Nephron progenitor cell (in vitro differentiated cells): ENCODE measurements at regions not wholly inside any gene's neighbourhood (a gene's known extent, or its start where the extent isn't known, plus 50 kb on each side); places are given as distances from the start of the nearest gene placed in this dataset.

Experiments used
- DNase-seq: peaks from one replicate; pipeline ENCODE4 v3.0.0; 2021
- H3K27ac Mint-ChIP-seq: 2 replicates; pipeline ENCODE4 v1.8.0; 2021; ENCODE audit warnings: mild to moderate bottlenecking, moderate library complexity, mixed read lengths
- H3K27me3 Mint-ChIP-seq: 2 replicates; pipeline ENCODE4 v1.8.0; 2021; ENCODE audit warnings: mild to moderate bottlenecking, low read depth, mixed read lengths; ENCODE audit not compliant: poor library complexity
- H3K36me3 Mint-ChIP-seq: 2 replicates; pipeline ENCODE4 v1.8.0; 2021; ENCODE audit warnings: low read depth, mixed read lengths
- H3K4me1 Mint-ChIP-seq: 2 replicates; pipeline ENCODE4 v1.8.0; 2021; ENCODE audit warnings: mixed read lengths
- H3K4me3 Mint-ChIP-seq: 2 replicates; pipeline ENCODE4 v1.8.0; 2021; ENCODE audit warnings: mild to moderate bottlenecking, moderate library complexity, mixed read lengths
- H3K9me3 Mint-ChIP-seq: 2 replicates; pipeline ENCODE4 v1.8.0; 2021; ENCODE audit warnings: mild to moderate bottlenecking, moderate library complexity, mixed read lengths
- CTCF ChIP-seq: fragments of 200-600 bp; sonication (generic); IDR thresholded peaks from 2 replicates; pipeline ENCODE4 v1.5.0; 2021; ENCODE audit warnings: antibody characterized with exemption

- no peak for DNase-seq
- peaks cover 81% of the 10 kb centered on the region for H3K27me3 Mint-ChIP-seq
- peaks cover 45% of the 10 kb centered on the region for H3K4me1 Mint-ChIP-seq
- peaks cover 7% of the 10 kb centered on the region for H3K36me3 Mint-ChIP-seq
- no peak overlapping the region for H3K27ac Mint-ChIP-seq
- H3K4me3 Mint-ChIP-seq = no peak overlapping the region
- peaks cover 9% of the 10 kb centered on the region for H3K9me3 Mint-ChIP-seq
- no peak for TF ChIP-seq CTCF
These were observed 85.2 kb upstream of the RTL6 start for GRCh38 chr22:44583061-44583760.

- TF ChIP-seq CTCF = no peak
- Mint-ChIP-seq H3K9me3 (no peaks in the 10 kb centered on the region), H3K27ac (no peak overlapping the region), H3K4me3 (no peak overlapping the region), H3K36me3 (no peaks in the 10 kb centered on the region), H3K27me3 (peaks cover 81% of the 10 kb centered on the region), H3K4me1 (peaks cover 33% of the 10 kb centered on the region)
- no peak for DNase-seq
These were observed 84.0 kb upstream of the RTL6 start for GRCh38 chr22:44582016-44582415.

- H3K36me3 Mint-ChIP-seq = no peaks in the 10 kb centered on the region
- H3K4me3 Mint-ChIP-seq = no peak overlapping the region
- no peak for TF ChIP-seq CTCF
- H3K4me1 Mint-ChIP-seq = peaks cover 27% of the 10 kb centered on the region
- peaks cover 83% of the 10 kb centered on the region for H3K27me3 Mint-ChIP-seq
- no peak for DNase-seq
- H3K9me3 Mint-ChIP-seq = no peaks in the 10 kb centered on the region
- no peak overlapping the region for H3K27ac Mint-ChIP-seq
These were observed 83.0 kb upstream of the RTL6 start for GRCh38 chr22:44581096-44581435.

GRCh38 chr22:44580176-44581095 lies 82.4 kb upstream of the RTL6 start:
- Mint-ChIP-seq H3K4me3 (no peak overlapping the region), H3K27ac (no peak overlapping the region), H3K9me3 (no peaks in the 10 kb centered on the region), H3K4me1 (peaks cover 24% of the 10 kb centered on the region), H3K36me3 (no peaks in the 10 kb centered on the region), H3K27me3 (peaks cover 83% of the 10 kb centered on the region)
- no peak for TF ChIP-seq CTCF
- DNase-seq = no peak

- DNase-seq = no peak
- Mint-ChIP-seq H3K27ac (no peak overlapping the region), H3K9me3 (no peaks in the 10 kb centered on the region), H3K27me3 (peaks cover 78% of the 10 kb centered on the region), H3K36me3 (no peaks in the 10 kb centered on the region), H3K4me1 (peaks cover 33% of the 10 kb centered on the region), H3K4me3 (no peak overlapping the region)
- TF ChIP-seq CTCF = no peak
These were observed 80.6 kb upstream of the RTL6 start for GRCh38 chr22:44578516-44579230.
